ENCODE measurements at regions not wholly inside any gene's neighbourhood (a gene's known extent, or its start where the extent isn't known, plus 50 kb on each side); places are given as distances from the start of the nearest gene placed in this dataset.

GRCh38 chr1:198015309-198015708 is 98.1 kb downstream of the LHX9 start:
- Histone ChIP-seq H3K9me3 (no peaks in the 10 kb centered on the region), H3K27ac (no peak overlapping the region), H3K4me3 (no peak overlapping the region), H3K27me3 (no peaks in the 10 kb centered on the region), H3K36me3 (no peaks in the 10 kb centered on the region), H3K4me1 (no peaks in the 10 kb centered on the region)
- ATAC-seq (ENCODE audit: low FRiP score in 2 of 2) (no peak), DNase-seq (no peak)
- TF ChIP-seq POLR2AphosphoS5 (IDR thresholded peaks at IDR 0.05) (no peak), CTCF (IDR thresholded peaks at IDR 0.05) (no peak), EP300 (IDR thresholded peaks at IDR 0.05) (no peak), POLR2A (IDR thresholded peaks at IDR 0.05) (no peak)

GRCh38 chr1:198018529-198018928 is 101.4 kb downstream of the LHX9 start:
- H3K4me1 ChIP-seq = no peaks in the 10 kb centered on the region
- WGBS, 2 donors = 53 to 60% methylated on average over 1 of the region's 1 CpG
- H3K27ac ChIP-seq = no peak overlapping the region
- no peaks in the 10 kb centered on the region for H3K27me3 ChIP-seq
- no peak overlapping the region for H3K4me3 ChIP-seq
- no peaks in the 10 kb centered on the region for H3K9me3 ChIP-seq
- DNase-seq (no peak), ATAC-seq (ENCODE audit: low FRiP score in 2 of 2) (no peak)
- H3K36me3 ChIP-seq = no peaks in the 10 kb centered on the region
- no peak for TF ChIP-seq POLR2AphosphoS5 (IDR thresholded peaks at IDR 0.05)
- TF ChIP-seq POLR2A (IDR thresholded peaks at IDR 0.05) = no peak
- TF ChIP-seq CTCF (IDR thresholded peaks at IDR 0.05) = no peak
- TF ChIP-seq EP300 (IDR thresholded peaks at IDR 0.05) = no peak

GRCh38 chr1:198019126-198019525 is 102.0 kb downstream of the LHX9 start:
- DNase-seq (no peak), ATAC-seq (ENCODE audit: low FRiP score in 2 of 2) (no peak)
- Histone ChIP-seq H3K27me3 (no peaks in the 10 kb centered on the region), H3K9me3 (no peaks in the 10 kb centered on the region), H3K36me3 (no peaks in the 10 kb centered on the region), H3K4me3 (no peak overlapping the region), H3K4me1 (no peaks in the 10 kb centered on the region), H3K27ac (no peak overlapping the region)
- WGBS, 2 donors = 95 to 100% methylated on average over 1 of the region's 1 CpG
- TF ChIP-seq POLR2A (IDR thresholded peaks at IDR 0.05) = no peak
- TF ChIP-seq CTCF (IDR thresholded peaks at IDR 0.05) = no peak
- TF ChIP-seq POLR2AphosphoS5 (IDR thresholded peaks at IDR 0.05) = no peak
- no peak for TF ChIP-seq EP300 (IDR thresholded peaks at IDR 0.05)

- Histone ChIP-seq H3K27ac (no peak overlapping the region), H3K4me1 (no peaks in the 10 kb centered on the region), H3K27me3 (no peaks in the 10 kb centered on the region), H3K4me3 (no peak overlapping the region), H3K36me3 (no peaks in the 10 kb centered on the region), H3K9me3 (no peaks in the 10 kb centered on the region)
- no peak for DNase-seq
- TF ChIP-seq CTCF (IDR thresholded peaks at IDR 0.05) = no peak
- TF ChIP-seq POLR2A (IDR thresholded peaks at IDR 0.05) = no peak
- no peak for TF ChIP-seq POLR2AphosphoS5 (IDR thresholded peaks at IDR 0.05)
- no peak for TF ChIP-seq EP300 (IDR thresholded peaks at IDR 0.05)
- ATAC-seq (ENCODE audit: low FRiP score in 2 of 2) = no peak
- 75 to 78% methylated on average over 4 of the region's 4 CpGs for WGBS, 2 donors
Observed at GRCh38 chr1:198024336-198024735, 107.2 kb downstream of the LHX9 start.

- TF ChIP-seq POLR2AphosphoS5 (IDR thresholded peaks at IDR 0.05) (no peak), EP300 (IDR thresholded peaks at IDR 0.05) (no peak), POLR2A (IDR thresholded peaks at IDR 0.05) (no peak), CTCF (IDR thresholded peaks at IDR 0.05) (no peak)
- DNase-seq (no peak), ATAC-seq (ENCODE audit: low FRiP score in 2 of 2) (no peak)
- Histone ChIP-seq H3K27me3 (no peaks in the 10 kb centered on the region), H3K9me3 (no peaks in the 10 kb centered on the region), H3K4me3 (no peak overlapping the region), H3K36me3 (no peaks in the 10 kb centered on the region), H3K4me1 (no peaks in the 10 kb centered on the region), H3K27ac (no peak overlapping the region)
Observed at GRCh38 chr1:198024782-198025181, 107.6 kb downstream of the LHX9 start.

Measured in upper lobe of left lung (tissue), 6 donors.